Keratinocyte (primary cell): ENCODE measurements at regions not wholly inside any gene's neighbourhood (a gene's known extent, or its start where the extent isn't known, plus 50 kb on each side); places are given as distances from the start of the nearest gene placed in this dataset.

Experiments used
- DNase-seq: peaks from one replicate; pipeline ENCODE4 v3.0.0-alpha.2; 2011; ENCODE audit warnings: low read depth, missing footprints, low spot score
- FAIRE-seq: peaks from 2 replicates; lab custom pipeline; 2011; peaks lifted over from hg19 to GRCh38; lab: Jason Lieb, UNC
- H2AFZ ChIP-seq: 2 replicates; pipeline ENCODE4 v1.6.0; 2012; ENCODE audit warnings: low read length, control low read depth, inconsistent platforms; ENCODE audit not compliant: control insufficient read depth
- H3K27ac ChIP-seq: 2 replicates; pipeline ENCODE4 v1.5.1; 2011; ENCODE audit warnings: low read length; ENCODE audit not compliant: control insufficient read depth, insufficient read depth
- H3K27me3 ChIP-seq: 3 replicates; pipeline ENCODE4 v1.6.0; 2011; ENCODE audit warnings: low read length; ENCODE audit not compliant: control insufficient read depth, insufficient read depth; ENCODE audit errors: extremely low read depth
- H3K36me3 ChIP-seq, 2 experiments: 2 replicates in 1 of 2; 3 replicates in 1 of 2; pipeline ENCODE4 v1.5.1; 2011; ENCODE audit warnings: low read length in 2 of 2, mild to moderate bottlenecking in 1 of 2; ENCODE audit not compliant: control insufficient read depth in 2 of 2, insufficient read depth in 2 of 2; ENCODE audit errors: extremely low read depth in 1 of 2
- H3K4me1 ChIP-seq: 3 replicates; pipeline ENCODE4 v1.5.1; 2011; ENCODE audit warnings: low read length; ENCODE audit not compliant: control insufficient read depth, insufficient read depth; ENCODE audit errors: extremely low read depth
- H3K4me2 ChIP-seq: 3 replicates; pipeline ENCODE4 v1.6.0; 2011; ENCODE audit warnings: low read depth, low read length; ENCODE audit not compliant: control insufficient read depth, insufficient read depth; ENCODE audit errors: extremely low read depth
- H3K4me3 ChIP-seq, 3 experiments: fragments of 200-600 bp in 1 of 3; sonication (generic) in 1 of 3; 2 replicates in 2 of 3; 3 replicates in 1 of 3; pipeline ENCODE4 v1.5.1; 2011 to 2016; ENCODE audit warnings: low read length in 3 of 3, mild to moderate bottlenecking in 3 of 3, control low read depth in 2 of 3, inconsistent platforms in 1 of 3, low read depth in 1 of 3, mixed read lengths in 1 of 3, mixed run types in 1 of 3, moderate library complexity in 1 of 3; ENCODE audit not compliant: control insufficient read depth in 2 of 3, insufficient read depth in 2 of 3; ENCODE audit errors: extremely low read depth in 1 of 3
- H3K79me2 ChIP-seq: 2 replicates; pipeline ENCODE4 v1.6.0; 2012; ENCODE audit warnings: low read length; ENCODE audit not compliant: control insufficient read depth, insufficient read depth
- H3K9ac ChIP-seq: 3 replicates; pipeline ENCODE4 v1.6.0; 2011; ENCODE audit warnings: low read length; ENCODE audit not compliant: control insufficient read depth, insufficient read depth; ENCODE audit errors: extremely low read depth
- H3K9me1 ChIP-seq: 3 replicates; pipeline ENCODE4 v1.6.0; 2011; ENCODE audit warnings: low read length; ENCODE audit not compliant: control insufficient read depth, insufficient read depth; ENCODE audit errors: extremely low read depth
- H3K9me3 ChIP-seq: 2 replicates; pipeline ENCODE4 v1.5.1; 2012; ENCODE audit warnings: low read depth, low read length; ENCODE audit not compliant: control insufficient read depth
- H4K20me1 ChIP-seq: 3 replicates; pipeline ENCODE4 v1.6.0; 2011; ENCODE audit warnings: low read length; ENCODE audit not compliant: control insufficient read depth, insufficient read depth; ENCODE audit errors: extremely low read depth
- EZH2 ChIP-seq: IDR thresholded peaks from one replicate; pipeline ENCODE4 v1.6.1; 2012; ENCODE audit warnings: inconsistent platforms, mild to moderate bottlenecking, low read length, moderate library complexity
- dilution Hi-C: fragments of 300-500 bp; cut with MboI; formaldehyde crosslinking; loops from one replicate; pipeline ENCODE4 v1.7.0; 2020; ENCODE audit warnings: low sequenced_read_pairs; ENCODE audit not compliant: extremely low pct_ligation_motif_present
- TF ChIP-seq, protein P1 (sequence below), 3 experiments: IDR thresholded peaks in 1 of 3; conservative IDR thresholded peaks in 1 of 3; optimal IDR thresholded peaks in 1 of 3; 2 replicates in 2 of 3; 3 replicates in 1 of 3; pipeline versions ENCODE3 to v1.5.1; 2011; ENCODE audit warnings: low read length in 3 of 3, mild to moderate bottlenecking in 3 of 3, moderate library complexity in 2 of 3, control low read depth in 1 of 3, inconsistent platforms in 1 of 3; ENCODE audit not compliant: insufficient read depth in 2 of 3; ENCODE audit errors: extremely low read depth in 1 of 3

DNA sequence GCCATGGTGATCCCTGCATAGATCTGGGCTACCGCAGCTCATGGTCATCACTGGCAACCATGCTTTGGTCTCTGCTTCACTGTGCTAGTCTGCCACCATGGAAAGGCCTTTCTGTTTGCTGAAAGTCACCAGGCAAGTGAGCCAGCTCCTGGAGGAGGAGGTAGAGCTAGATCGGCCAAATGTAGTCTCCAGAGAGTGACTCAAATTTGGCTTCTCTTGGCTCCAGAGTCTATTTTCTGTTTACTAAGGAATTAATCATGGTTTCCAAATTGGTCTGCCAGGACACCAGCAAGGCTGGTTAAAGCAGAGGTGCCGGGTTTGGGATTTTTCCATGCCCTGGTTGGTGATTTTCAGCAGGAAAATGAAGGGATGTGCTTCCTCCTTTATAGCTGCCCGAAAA lies 52.7 kb upstream of the IVNS1ABP start:
- no peak overlapping the region for H3K4me3 ChIP-seq
- TF ChIP-seq, protein P1, sequence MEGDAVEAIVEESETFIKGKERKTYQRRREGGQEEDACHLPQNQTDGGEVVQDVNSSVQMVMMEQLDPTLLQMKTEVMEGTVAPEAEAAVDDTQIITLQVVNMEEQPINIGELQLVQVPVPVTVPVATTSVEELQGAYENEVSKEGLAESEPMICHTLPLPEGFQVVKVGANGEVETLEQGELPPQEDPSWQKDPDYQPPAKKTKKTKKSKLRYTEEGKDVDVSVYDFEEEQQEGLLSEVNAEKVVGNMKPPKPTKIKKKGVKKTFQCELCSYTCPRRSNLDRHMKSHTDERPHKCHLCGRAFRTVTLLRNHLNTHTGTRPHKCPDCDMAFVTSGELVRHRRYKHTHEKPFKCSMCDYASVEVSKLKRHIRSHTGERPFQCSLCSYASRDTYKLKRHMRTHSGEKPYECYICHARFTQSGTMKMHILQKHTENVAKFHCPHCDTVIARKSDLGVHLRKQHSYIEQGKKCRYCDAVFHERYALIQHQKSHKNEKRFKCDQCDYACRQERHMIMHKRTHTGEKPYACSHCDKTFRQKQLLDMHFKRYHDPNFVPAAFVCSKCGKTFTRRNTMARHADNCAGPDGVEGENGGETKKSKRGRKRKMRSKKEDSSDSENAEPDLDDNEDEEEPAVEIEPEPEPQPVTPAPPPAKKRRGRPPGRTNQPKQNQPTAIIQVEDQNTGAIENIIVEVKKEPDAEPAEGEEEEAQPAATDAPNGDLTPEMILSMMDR (optimal IDR thresholded peaks at IDR 0.05 in 1 of 3, IDR thresholded peaks at IDR 0.05 in 1 of 3, conservative IDR thresholded peaks at IDR 0.05 in 1 of 3; ENCODE audit: extremely low read depth in 1 of 3, insufficient read depth in 2 of 3, low read length in 3 of 3), result no peak
- no peak for TF ChIP-seq EZH2
- no peaks in the 10 kb centered on the region for H3K27me3 ChIP-seq
- no peak overlapping the region for H3K9ac ChIP-seq
- H3K4me1 ChIP-seq, result peaks cover 23% of the 10 kb centered on the region
- H3K9me3 ChIP-seq, result no peaks in the 10 kb centered on the region
- DNase-seq (no peak), FAIRE-seq (no peak)
- H3K36me3 ChIP-seq, result no peaks in the 10 kb centered on the region
- no peaks in the 10 kb centered on the region for H3K9me1 ChIP-seq
- no peak overlapping the region for H2AFZ ChIP-seq
- no peak overlapping the region for H3K27ac ChIP-seq
- H3K79me2 ChIP-seq, result no peaks in the 10 kb centered on the region
- dilution Hi-C loops, result no loop called here
- no peaks in the 10 kb centered on the region for H4K20me1 ChIP-seq
- no peak overlapping the region for H3K4me2 ChIP-seq

DNA sequence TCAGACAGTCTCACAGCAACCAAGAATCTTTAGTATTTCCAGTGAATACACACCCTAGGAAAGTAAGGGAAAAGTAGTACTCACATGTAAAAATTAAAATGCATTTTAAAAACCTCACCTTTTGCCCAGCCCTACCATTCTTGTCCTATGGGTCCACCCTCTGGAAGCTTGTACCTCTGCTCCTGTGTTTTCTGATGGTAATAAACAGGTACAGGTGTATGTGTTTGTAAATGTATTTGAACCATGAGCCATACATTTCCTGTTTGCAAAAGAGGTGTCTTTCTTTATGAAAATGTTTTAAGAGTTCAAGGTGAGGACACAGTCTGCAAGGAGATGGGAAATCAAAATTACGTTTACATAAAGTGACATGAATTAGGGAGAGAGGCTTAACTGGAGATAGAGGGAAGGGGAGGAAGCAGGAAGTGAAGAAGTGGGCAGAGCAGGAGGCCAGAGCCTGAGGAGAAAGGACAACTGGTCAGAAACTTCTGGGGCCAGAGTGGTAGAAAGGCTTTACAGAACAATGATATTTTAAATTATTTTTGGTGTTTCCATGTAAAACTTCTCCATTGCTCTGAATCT lies 52.0 kb upstream of the IVNS1ABP start:
- Histone ChIP-seq H3K27ac (no peak overlapping the region), H3K9me1 (no peaks in the 10 kb centered on the region), H3K4me2 (no peak overlapping the region), H3K4me1 (peaks cover 18% of the 10 kb centered on the region), H3K9me3 (no peaks in the 10 kb centered on the region), H3K27me3 (no peaks in the 10 kb centered on the region), H3K9ac (no peak overlapping the region), H4K20me1 (no peaks in the 10 kb centered on the region), H3K79me2 (no peaks in the 10 kb centered on the region), H3K4me3 (no peak overlapping the region), H3K36me3 (no peaks in the 10 kb centered on the region), H2AFZ (no peak overlapping the region)
- FAIRE-seq, result no peak
- TF ChIP-seq, protein P1 (optimal IDR thresholded peaks at IDR 0.05 in 1 of 3, IDR thresholded peaks at IDR 0.05 in 1 of 3, conservative IDR thresholded peaks at IDR 0.05 in 1 of 3; ENCODE audit: extremely low read depth in 1 of 3, insufficient read depth in 2 of 3, low read length in 3 of 3), result no peak
- no peak for TF ChIP-seq EZH2
- DNase-seq, result no peak
- dilution Hi-C loops, result no loop called here
